ENCODE measurements at regions not wholly inside any gene's neighbourhood (a gene's known extent, or its start where the extent isn't known, plus 50 kb on each side); places are given as distances from the start of the nearest gene placed in this dataset.

DNA sequence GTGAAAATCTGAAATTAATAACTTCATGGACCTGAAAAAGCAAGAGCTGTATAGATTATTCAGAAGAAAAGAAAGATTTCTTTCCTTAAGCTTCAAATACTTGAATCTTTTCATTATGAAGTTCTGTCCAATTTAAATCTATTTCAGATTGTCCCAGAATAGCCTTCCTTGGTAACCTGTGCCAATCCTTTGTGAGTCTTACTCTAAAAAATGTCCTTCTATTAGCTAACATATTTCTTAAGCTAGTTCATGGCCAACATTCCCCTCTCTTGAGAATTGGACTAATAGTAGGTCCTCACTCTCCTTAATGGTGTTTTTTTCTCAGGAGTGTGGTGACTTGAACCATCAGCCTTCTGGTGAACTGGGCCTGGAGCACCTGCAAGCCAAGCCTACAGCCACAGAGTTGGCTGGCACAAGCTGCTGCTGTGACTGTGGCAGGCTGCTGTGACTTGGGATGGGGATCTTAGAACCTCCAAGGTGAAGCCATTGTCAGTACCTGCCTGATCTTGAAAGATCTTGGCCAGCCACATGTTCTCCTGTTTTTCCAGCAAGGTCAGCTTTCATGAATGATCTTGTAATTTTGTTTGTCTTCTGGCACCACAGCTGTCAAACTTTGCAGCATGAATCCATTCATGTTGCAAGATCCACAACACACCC lies 262.6 kb upstream of the MAP3K1 start:
- TF ChIP-seq ZNF274 (IDR thresholded peaks at IDR 0.05; ENCODE audit: low read depth, low read length), result no peak
- no peak for TF ChIP-seq SUZ12 (IDR thresholded peaks at IDR 0.05; ENCODE audit: extremely low read depth, insufficient read depth, insufficient read length)

Measured in NT2/D1 (cell line).